ENCODE measurements at regions not wholly inside any gene's neighbourhood (a gene's known extent, or its start where the extent isn't known, plus 50 kb on each side); places are given as distances from the start of the nearest gene placed in this dataset.

DNA sequence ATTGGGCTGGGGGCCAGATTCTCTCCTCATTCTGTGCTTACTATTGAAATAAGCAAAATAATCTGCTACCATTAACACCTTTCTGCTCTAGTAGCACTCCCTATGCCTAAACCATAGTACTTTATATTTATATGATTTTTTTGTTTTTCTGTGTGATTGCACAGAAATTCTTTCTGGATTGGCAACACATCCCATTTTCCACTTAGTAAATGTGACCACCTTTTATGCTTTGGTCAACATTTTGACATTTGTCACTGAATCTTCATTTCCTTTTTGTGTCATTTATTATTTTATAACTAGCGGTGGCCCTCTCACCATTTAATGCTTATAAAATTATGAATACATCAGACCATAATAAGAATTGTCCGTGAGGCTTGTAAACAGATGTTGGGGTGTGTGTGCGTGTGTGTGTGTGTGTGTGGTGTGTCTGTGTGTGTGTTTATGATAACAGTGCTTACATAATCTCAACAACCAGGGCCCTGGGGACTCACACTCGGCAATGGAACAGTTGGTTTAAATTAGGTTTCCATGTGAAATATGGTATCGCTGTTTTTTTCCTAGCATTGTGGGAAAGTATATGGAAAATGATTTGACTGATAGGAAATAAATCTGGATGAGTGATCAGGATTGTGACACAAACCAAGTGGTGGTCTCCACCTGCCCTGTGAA lies 138.9 kb downstream of the NOC3L start:
- Histone ChIP-seq H3K27ac (ENCODE audit: extremely low read depth, low read depth, low read length) (no peak overlapping the region), H3K9me3 (ENCODE audit: control insufficient read depth, insufficient read depth, low read depth, low read length) (no peaks in the 10 kb centered on the region), H3K4me3 (ENCODE audit: low read depth, low read length) (no peak overlapping the region), H3K4me1 (ENCODE audit: control insufficient read depth, insufficient read depth, low read length) (no peaks in the 10 kb centered on the region), H3K36me3 (ENCODE audit: control insufficient read depth in 2 of 2, insufficient read depth in 1 of 2, low read length in 2 of 2) (no peaks in the 10 kb centered on the region)
- ChIA-PET CTCF (no interaction called here), POLR2A (no interaction called here)
- TF ChIP-seq, protein P1, sequence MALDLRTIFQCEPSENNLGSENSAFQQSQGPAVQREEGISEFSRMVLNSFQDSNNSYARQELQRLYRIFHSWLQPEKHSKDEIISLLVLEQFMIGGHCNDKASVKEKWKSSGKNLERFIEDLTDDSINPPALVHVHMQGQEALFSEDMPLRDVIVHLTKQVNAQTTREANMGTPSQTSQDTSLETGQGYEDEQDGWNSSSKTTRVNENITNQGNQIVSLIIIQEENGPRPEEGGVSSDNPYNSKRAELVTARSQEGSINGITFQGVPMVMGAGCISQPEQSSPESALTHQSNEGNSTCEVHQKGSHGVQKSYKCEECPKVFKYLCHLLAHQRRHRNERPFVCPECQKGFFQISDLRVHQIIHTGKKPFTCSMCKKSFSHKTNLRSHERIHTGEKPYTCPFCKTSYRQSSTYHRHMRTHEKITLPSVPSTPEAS (tag by site-specific recombination; IDR thresholded peaks at IDR 0.05) = 0 out of 2 replicates have a peak, but pooled peaks have one; percentile 14
- no peak for TF ChIP-seq ZFHX2 (tag by site-specific recombination; conservative IDR thresholded peaks at IDR 0.05)
- TF ChIP-seq ZNF426 (tag by site-specific recombination; IDR thresholded peaks at IDR 0.05) = no peak
- no peak for TF ChIP-seq ZNF248 (tag by site-specific recombination; IDR thresholded peaks at IDR 0.05)
- no peak for TF ChIP-seq ZNF585B (tag by site-specific recombination; IDR thresholded peaks at IDR 0.05)

DNA sequence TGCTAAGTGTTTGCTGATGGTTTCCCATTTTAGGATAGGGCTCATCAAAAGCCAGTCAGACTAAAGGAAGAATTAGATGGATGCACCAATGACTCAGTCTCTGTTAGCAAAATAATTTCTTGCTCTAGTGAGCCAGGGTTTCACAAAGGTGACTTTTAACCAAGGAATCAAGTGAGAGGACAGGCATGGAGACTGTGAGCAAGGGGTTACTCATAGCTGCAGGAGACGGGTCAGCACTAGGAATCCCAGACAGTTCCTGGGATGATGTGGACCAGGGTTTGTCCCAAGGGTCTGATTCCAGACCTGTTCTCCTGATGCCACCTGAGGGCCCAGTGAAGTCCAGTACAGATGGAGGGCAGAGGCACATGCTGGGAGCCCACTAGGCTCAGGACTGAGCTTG lies 138.1 kb downstream of the NOC3L start:
- no peaks in the 10 kb centered on the region for H3K36me3 ChIP-seq (ENCODE audit: control insufficient read depth in 2 of 2, insufficient read depth in 1 of 2, low read length in 2 of 2)
- ChIA-PET CTCF (interaction anchor here (1.7 kb wide), 1 partner anchor 96 kb away, joined by 5 read pairs; no protein-coding TSS in a partner anchor), POLR2A (no interaction called here)
- H3K4me3 ChIP-seq (ENCODE audit: low read depth, low read length) = no peak overlapping the region
- TF ChIP-seq SP2 (tag by site-specific recombination; IDR thresholded peaks at IDR 0.05) (no peak), GLI4 (tag by site-specific recombination; IDR thresholded peaks at IDR 0.05) (no peak), ZFP69B (tag by site-specific recombination; IDR thresholded peaks at IDR 0.05) (no peak), ZNF350 (tag by site-specific recombination; IDR thresholded peaks at IDR 0.05) (no peak), KLF10 (tag by site-specific recombination; IDR thresholded peaks at IDR 0.05) (no peak), ZNF354C (tag by site-specific recombination; IDR thresholded peaks at IDR 0.05; ENCODE audit: borderline replicate concordance, low read depth) (no peak)
- TF ChIP-seq, protein P2, sequence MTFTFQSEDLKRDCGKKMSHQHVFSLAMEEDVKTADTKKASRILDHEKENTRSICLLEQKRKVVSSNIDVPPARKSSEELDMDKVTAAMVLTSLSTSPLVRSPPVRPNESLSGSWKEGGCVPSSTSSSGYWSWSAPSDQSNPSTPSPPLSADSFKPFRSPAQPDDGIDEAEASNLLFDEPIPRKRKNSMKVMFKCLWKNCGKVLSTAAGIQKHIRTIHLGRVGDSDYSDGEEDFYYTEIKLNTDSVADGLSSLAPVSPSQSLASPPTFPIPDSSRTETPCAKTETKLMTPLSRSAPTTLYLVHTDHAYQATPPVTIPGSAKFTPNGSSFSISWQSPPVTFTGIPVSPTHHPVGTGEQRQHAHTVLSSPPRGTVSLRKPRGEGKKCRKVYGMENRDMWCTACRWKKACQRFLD (tag by site-specific recombination; IDR thresholded peaks at IDR 0.05) = no peak
- TF ChIP-seq, protein P3, sequence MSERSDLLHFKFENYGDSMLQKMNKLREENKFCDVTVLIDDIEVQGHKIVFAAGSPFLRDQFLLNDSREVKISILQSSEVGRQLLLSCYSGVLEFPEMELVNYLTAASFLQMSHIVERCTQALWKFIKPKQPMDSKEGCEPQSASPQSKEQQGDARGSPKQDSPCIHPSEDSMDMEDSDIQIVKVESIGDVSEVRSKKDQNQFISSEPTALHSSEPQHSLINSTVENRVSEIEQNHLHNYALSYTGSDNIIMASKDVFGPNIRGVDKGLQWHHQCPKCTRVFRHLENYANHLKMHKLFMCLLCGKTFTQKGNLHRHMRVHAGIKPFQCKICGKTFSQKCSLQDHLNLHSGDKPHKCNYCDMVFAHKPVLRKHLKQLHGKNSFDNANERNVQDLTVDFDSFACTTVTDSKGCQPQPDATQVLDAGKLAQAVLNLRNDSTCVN (tag by site-specific recombination; optimal IDR thresholded peaks at IDR 0.05) = no peak
- no peaks in the 10 kb centered on the region for H3K9me3 ChIP-seq (ENCODE audit: control insufficient read depth, insufficient read depth, low read depth, low read length)
- no peak overlapping the region for H3K27ac ChIP-seq (ENCODE audit: extremely low read depth, low read depth, low read length)
- H3K4me1 ChIP-seq (ENCODE audit: control insufficient read depth, insufficient read depth, low read length) = no peaks in the 10 kb centered on the region

DNA sequence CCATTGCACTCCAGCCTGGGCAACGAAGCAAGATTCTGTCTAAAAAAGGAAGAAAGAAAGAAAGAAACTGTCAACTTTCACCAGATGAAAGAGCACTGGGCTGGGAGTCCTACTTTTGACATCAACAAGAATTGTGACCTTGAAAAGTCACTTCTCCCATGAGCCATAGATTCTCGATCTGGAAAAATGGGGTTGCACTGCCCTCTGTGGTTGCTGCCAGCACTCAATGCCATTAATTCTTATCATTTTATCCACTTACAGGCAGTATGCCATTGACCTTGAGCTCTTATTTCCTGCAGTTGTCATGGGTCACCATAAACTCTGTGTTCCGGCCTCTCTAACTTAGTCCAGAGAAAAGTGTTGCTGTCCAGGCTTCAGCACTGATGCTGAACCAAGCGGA lies 137.2 kb downstream of the NOC3L start:
- H3K36me3 ChIP-seq (ENCODE audit: control insufficient read depth in 2 of 2, insufficient read depth in 1 of 2, low read length in 2 of 2) = no peaks in the 10 kb centered on the region
- no peak overlapping the region for H3K27ac ChIP-seq (ENCODE audit: extremely low read depth, low read depth, low read length)
- POLR2A ChIA-PET = no interaction called here
- H3K4me3 ChIP-seq (ENCODE audit: low read depth, low read length) = no peak overlapping the region
- CTCF ChIA-PET = interaction anchor here (0.6 to 1.7 kb wide), 8 partner anchors 9 to 596 kb away, joined by 3 to 5 read pairs (median 3); no protein-coding TSS in a partner anchor
- no peaks in the 10 kb centered on the region for H3K4me1 ChIP-seq (ENCODE audit: control insufficient read depth, insufficient read depth, low read length)
- no peaks in the 10 kb centered on the region for H3K9me3 ChIP-seq (ENCODE audit: control insufficient read depth, insufficient read depth, low read depth, low read length)
- TF ChIP-seq ZNF366 (tag by site-specific recombination; conservative IDR thresholded peaks at IDR 0.05) (no peak), HOXD13 (CRISPR knock-in tag; IDR thresholded peaks at IDR 0.05; ENCODE audit: borderline replicate concordance) (no peak), ZNF837 (tag by site-specific recombination; IDR thresholded peaks at IDR 0.05) (no peak), ZNF354C (tag by site-specific recombination; IDR thresholded peaks at IDR 0.05; ENCODE audit: borderline replicate concordance, low read depth) (no peak), ZNF677 (tag by site-specific recombination; IDR thresholded peaks at IDR 0.05) (no peak), ZNF221 (tag by site-specific recombination; IDR thresholded peaks at IDR 0.05; ENCODE audit: borderline replicate concordance) (no peak), OVOL3 (tag by site-specific recombination; IDR thresholded peaks at IDR 0.05) (no peak)
- TF ChIP-seq, protein P4, sequence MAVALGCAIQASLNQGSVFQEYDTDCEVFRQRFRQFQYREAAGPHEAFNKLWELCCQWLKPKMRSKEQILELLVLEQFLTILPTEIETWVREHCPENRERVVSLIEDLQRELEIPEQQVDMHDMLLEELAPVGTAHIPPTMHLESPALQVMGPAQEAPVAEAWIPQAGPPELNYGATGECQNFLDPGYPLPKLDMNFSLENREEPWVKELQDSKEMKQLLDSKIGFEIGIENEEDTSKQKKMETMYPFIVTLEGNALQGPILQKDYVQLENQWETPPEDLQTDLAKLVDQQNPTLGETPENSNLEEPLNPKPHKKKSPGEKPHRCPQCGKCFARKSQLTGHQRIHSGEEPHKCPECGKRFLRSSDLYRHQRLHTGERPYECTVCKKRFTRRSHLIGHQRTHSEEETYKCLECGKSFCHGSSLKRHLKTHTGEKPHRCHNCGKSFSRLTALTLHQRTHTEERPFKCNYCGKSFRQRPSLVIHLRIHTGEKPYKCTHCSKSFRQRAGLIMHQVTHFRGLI (tag by site-specific recombination; IDR thresholded peaks at IDR 0.05) = no peak
- TF ChIP-seq, protein P5, sequence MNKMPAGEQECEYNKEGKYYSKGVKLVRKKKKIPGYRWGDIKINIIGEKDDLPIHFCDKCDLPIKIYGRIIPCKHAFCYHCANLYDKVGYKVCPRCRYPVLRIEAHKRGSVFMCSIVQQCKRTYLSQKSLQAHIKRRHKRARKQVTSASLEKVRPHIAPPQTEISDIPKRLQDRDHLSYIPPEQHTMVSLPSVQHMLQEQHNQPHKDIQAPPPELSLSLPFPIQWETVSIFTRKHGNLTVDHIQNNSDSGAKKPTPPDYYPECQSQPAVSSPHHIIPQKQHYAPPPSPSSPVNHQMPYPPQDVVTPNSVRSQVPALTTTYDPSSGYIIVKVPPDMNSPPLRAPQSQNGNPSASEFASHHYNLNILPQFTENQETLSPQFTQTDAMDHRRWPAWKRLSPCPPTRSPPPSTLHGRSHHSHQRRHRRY (tag by site-specific recombination; IDR thresholded peaks at IDR 0.05) = no peak
- TF ChIP-seq, protein P6, sequence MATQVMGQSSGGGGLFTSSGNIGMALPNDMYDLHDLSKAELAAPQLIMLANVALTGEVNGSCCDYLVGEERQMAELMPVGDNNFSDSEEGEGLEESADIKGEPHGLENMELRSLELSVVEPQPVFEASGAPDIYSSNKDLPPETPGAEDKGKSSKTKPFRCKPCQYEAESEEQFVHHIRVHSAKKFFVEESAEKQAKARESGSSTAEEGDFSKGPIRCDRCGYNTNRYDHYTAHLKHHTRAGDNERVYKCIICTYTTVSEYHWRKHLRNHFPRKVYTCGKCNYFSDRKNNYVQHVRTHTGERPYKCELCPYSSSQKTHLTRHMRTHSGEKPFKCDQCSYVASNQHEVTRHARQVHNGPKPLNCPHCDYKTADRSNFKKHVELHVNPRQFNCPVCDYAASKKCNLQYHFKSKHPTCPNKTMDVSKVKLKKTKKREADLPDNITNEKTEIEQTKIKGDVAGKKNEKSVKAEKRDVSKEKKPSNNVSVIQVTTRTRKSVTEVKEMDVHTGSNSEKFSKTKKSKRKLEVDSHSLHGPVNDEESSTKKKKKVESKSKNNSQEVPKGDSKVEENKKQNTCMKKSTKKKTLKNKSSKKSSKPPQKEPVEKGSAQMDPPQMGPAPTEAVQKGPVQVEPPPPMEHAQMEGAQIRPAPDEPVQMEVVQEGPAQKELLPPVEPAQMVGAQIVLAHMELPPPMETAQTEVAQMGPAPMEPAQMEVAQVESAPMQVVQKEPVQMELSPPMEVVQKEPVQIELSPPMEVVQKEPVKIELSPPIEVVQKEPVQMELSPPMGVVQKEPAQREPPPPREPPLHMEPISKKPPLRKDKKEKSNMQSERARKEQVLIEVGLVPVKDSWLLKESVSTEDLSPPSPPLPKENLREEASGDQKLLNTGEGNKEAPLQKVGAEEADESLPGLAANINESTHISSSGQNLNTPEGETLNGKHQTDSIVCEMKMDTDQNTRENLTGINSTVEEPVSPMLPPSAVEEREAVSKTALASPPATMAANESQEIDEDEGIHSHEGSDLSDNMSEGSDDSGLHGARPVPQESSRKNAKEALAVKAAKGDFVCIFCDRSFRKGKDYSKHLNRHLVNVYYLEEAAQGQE (tag by site-specific recombination; IDR thresholded peaks at IDR 0.05) = no peak

All from HEK293 (cell line).